Gastroesophageal sphincter (tissue), 2 donors: ENCODE measurements at regions not wholly inside any gene's neighbourhood (a gene's known extent, or its start where the extent isn't known, plus 50 kb on each side); places are given as distances from the start of the nearest gene placed in this dataset.

Experiments
- EP300 ChIP-seq: sonication (generic); formaldehyde crosslinking; IDR thresholded peaks from one replicate; pipeline ENCODE4 v1.6.1; 2017; ENCODE audit warnings: antibody characterized with exemption, mild to moderate bottlenecking
- POLR2A ChIP-seq, 2 donors: fragments of 450-650 bp; IDR thresholded peaks; one replicate each; pipeline ENCODE4 v1.6.1; 2017; ENCODE audit warnings: antibody characterized with exemption in 2 of 2, mild to moderate bottlenecking in 2 of 2, moderate library complexity in 1 of 2

GRCh38 chr5:18483451-18483850 lies 849.2 kb downstream of the TAF11L14 start:
- TF ChIP-seq POLR2A (IDR thresholded peaks at IDR 0.05), result no peak
- TF ChIP-seq EP300, result no peak
